Left cardiac atrium (tissue), 4 donors: ENCODE measurements at regions not wholly inside any gene's neighbourhood (a gene's known extent, or its start where the extent isn't known, plus 50 kb on each side); places are given as distances from the start of the nearest gene placed in this dataset.

Experiments used
- ATAC-seq, 2 donors: fragments of 200-7000 bp; cut with Tn5 transposase; one replicate each; pipeline ENCODE4 v1.9.1; 2020; ENCODE audit warnings: mild to moderate bottlenecking in 2 of 2, moderate library complexity in 2 of 2
- DNase-seq: peaks from one replicate; pipeline ENCODE4 v3.0.0-alpha.2; 2020
- intact Hi-C, 2 donors: fragments of 100-400 bp; cut with DNase I; formaldehyde crosslinking; loops; one replicate each; pipeline versions ENCODE4 v1.14.1 to v1.15.1; 2022 to 2023
- donor health status: DM: no; HTN: yes; CAD: no.
- donor health status: DM: no; HTN: yes; CAD: no; lungs with severe emphysema.
- donor health status: DM: yes; HTN: yes; CAD: no.
- donor health status: Dilated cardiomyopathy.

- intact Hi-C loops: no loop called here
- ATAC-seq: no peak
- DNase-seq: no peak
These were observed 60.3 kb upstream of the GPR12 start for GRCh38 chr13:26820871-26821270.

- peak; percentile 63 to 80 for ATAC-seq
- no peak for DNase-seq
- intact Hi-C loops: no loop called here
These were observed 58.5 kb upstream of the GPR12 start for GRCh38 chr13:26819046-26819445.

- DNase-seq (no peak), ATAC-seq (peak in 1 of 2 donors; percentile 36)
- intact Hi-C loops: no loop called here
These were observed 56.3 kb upstream of the GPR12 start for GRCh38 chr13:26816881-26817280.

- ATAC-seq: no peak
These were observed 53.4 kb upstream of the GPR12 start for GRCh38 chr13:26813980-26814348.

GRCh38 chr13:26813321-26813979, 52.9 kb upstream of the GPR12 start:
- intact Hi-C loops: no loop called here
- ATAC-seq (no peak), DNase-seq (no peak)

More at GRCh38 chr13:26813980-26814348, 53.4 kb upstream of the GPR12 start:
- no peak for DNase-seq
- intact Hi-C loops: no loop called here

- intact Hi-C loops: no loop called here
- ATAC-seq (no peak), DNase-seq (no peak)
These were observed 51.0 kb upstream of the GPR12 start for GRCh38 chr13:26811581-26811980.
